Esophagus muscularis mucosa (tissue), 4 donors: ENCODE measurements at regions not wholly inside any gene's neighbourhood (a gene's known extent, or its start where the extent isn't known, plus 50 kb on each side); places are given as distances from the start of the nearest gene placed in this dataset.

Experiments
- DNase-seq: peaks from one replicate; pipeline ENCODE4 v3.0.0-alpha.2; 2017; ENCODE audit errors: extremely low spot score
- H3K27ac ChIP-seq, 4 donors: fragments of 200-600 bp; sonication (generic); replicated peaks in 1 of 4; 1 replicate in 3 of 4; 2 replicates in 1 of 4; pipeline ENCODE4 v1.5.1; 2016 to 2019; ENCODE audit warnings: mild to moderate bottlenecking in 1 of 4
- H3K27me3 ChIP-seq, 4 donors: fragments of 200-600 bp; sonication (generic); one replicate each; pipeline versions ENCODE4 v1.5.1 to v1.6.0; 2016 to 2019
- H3K36me3 ChIP-seq, 4 donors: fragments of 200-600 bp; sonication (generic); one replicate each; pipeline ENCODE4 v1.5.1; 2016 to 2019
- H3K4me1 ChIP-seq, 4 donors: fragments of 200-600 bp; sonication (generic); one replicate each; pipeline ENCODE4 v1.5.1; 2016 to 2019
- H3K4me3 ChIP-seq, 4 donors: fragments of 200-600 bp; sonication (generic); 1 replicate in 2 of 4; 2 replicates in 2 of 4; pipeline ENCODE4 v1.5.1; 2016 to 2019; ENCODE audit warnings: mild to moderate bottlenecking in 4 of 4, moderate library complexity in 1 of 4
- H3K9me3 ChIP-seq, 4 donors: fragments of 200-600 bp; sonication (generic); 1 replicate in 3 of 4; 2 replicates in 1 of 4; pipeline ENCODE4 v1.5.1; 2016 to 2019
- CTCF ChIP-seq, 3 experiments: fragments of 200-600 bp in 2 of 3; fragments of 450-650 bp in 1 of 3; sonication (generic) in 2 of 3; IDR thresholded peaks; one replicate each; pipeline ENCODE4 v1.5.1; 2017 to 2019; ENCODE audit warnings: antibody characterized with exemption in 3 of 3, mild to moderate bottlenecking in 2 of 3, moderate library complexity in 1 of 3
- EP300 ChIP-seq: sonication (generic); formaldehyde crosslinking; IDR thresholded peaks from one replicate; pipeline ENCODE4 v1.6.1; 2017; ENCODE audit warnings: antibody characterized with exemption
- POLR2A ChIP-seq: fragments of 450-650 bp; IDR thresholded peaks from one replicate; pipeline ENCODE4 v1.6.1; 2017; ENCODE audit warnings: antibody characterized with exemption, moderate library complexity, mild to moderate bottlenecking, low read depth
- POLR2AphosphoS5 ChIP-seq, 2 donors: sonication (generic); formaldehyde crosslinking; IDR thresholded peaks; one replicate each; pipeline ENCODE4 v1.6.1; 2017; ENCODE audit warnings: antibody characterized with exemption in 2 of 2
- WGBS: methylation state at CpG from one replicate; pipeline ENCODE4 v1.1.5; 2018; 5-methylcytosine and 5-hydroxymethylcytosine counted together
- intact Hi-C: fragments of 100-400 bp; cut with DNase I; formaldehyde crosslinking; loops from one replicate; pipeline ENCODE4 v1.15.1; 2023

- WGBS, result 100% methylated on average over 4 of the region's 4 CpGs
- TF ChIP-seq EP300, result no peak
- no peak for TF ChIP-seq CTCF (IDR thresholded peaks at IDR 0.05)
- TF ChIP-seq POLR2A, result no peak
- TF ChIP-seq POLR2AphosphoS5 (IDR thresholded peaks at IDR 0.05), result no peak
- no peak overlapping the region for H3K27ac ChIP-seq
- DNase-seq, result no peak
- no peak overlapping the region for H3K4me3 ChIP-seq
- H3K27me3 ChIP-seq, result peaks cover 0 to 3% (median 0%) of the 10 kb centered on the region in 4 donors
- H3K9me3 ChIP-seq, result no peaks in the 10 kb centered on the region
- no peaks in the 10 kb centered on the region for H3K4me1 ChIP-seq
- no peaks in the 10 kb centered on the region for H3K36me3 ChIP-seq
- intact Hi-C loops, result no loop called here
Measured at GRCh38 chr6:44535967-44536366, 148.5 kb downstream of the CDC5L start.

- intact Hi-C loops, result no loop called here
- no peaks in the 10 kb centered on the region for H3K36me3 ChIP-seq
Measured at GRCh38 chr6:44537306-44538049, 150.0 kb downstream of the CDC5L start.

GRCh38 chr6:44538131-44538806, 150.8 kb downstream of the CDC5L start:
- peak; percentile 83 for DNase-seq
- intact Hi-C loops, result no loop called here
- 70% methylated on average over 7 of the region's 7 CpGs for WGBS
- Histone ChIP-seq H3K27me3 (no peaks in the 10 kb centered on the region), H3K4me3 (no peak overlapping the region), H3K27ac (no peak overlapping the region), H3K36me3 (no peaks in the 10 kb centered on the region), H3K9me3 (no peaks in the 10 kb centered on the region), H3K4me1 (no peaks in the 10 kb centered on the region)
- TF ChIP-seq POLR2AphosphoS5 (IDR thresholded peaks at IDR 0.05), result no peak
- no peak for TF ChIP-seq CTCF (IDR thresholded peaks at IDR 0.05)
- TF ChIP-seq EP300, result no peak
- TF ChIP-seq POLR2A, result no peak

More at GRCh38 chr6:44537306-44538049, 150.0 kb downstream of the CDC5L start:
- DNase-seq, result peak; percentile 78
- no peaks in the 10 kb centered on the region for H3K4me1 ChIP-seq
- WGBS, result 84% methylated on average over 10 of the region's 10 CpGs
- TF ChIP-seq CTCF (IDR thresholded peaks at IDR 0.05) (no peak), POLR2AphosphoS5 (IDR thresholded peaks at IDR 0.05) (no peak), EP300 (no peak), POLR2A (no peak)
- H3K27me3 ChIP-seq, result no peaks in the 10 kb centered on the region
- no peak overlapping the region for H3K4me3 ChIP-seq
- H3K9me3 ChIP-seq, result no peaks in the 10 kb centered on the region
- H3K27ac ChIP-seq, result no peak overlapping the region

- no peaks in the 10 kb centered on the region for H3K27me3 ChIP-seq
- intact Hi-C loops, result no loop called here
- no peak overlapping the region for H3K27ac ChIP-seq
- no peaks in the 10 kb centered on the region for H3K9me3 ChIP-seq
- 73% methylated on average over 2 of the region's 2 CpGs for WGBS
- no peak overlapping the region for H3K4me3 ChIP-seq
- no peaks in the 10 kb centered on the region for H3K36me3 ChIP-seq
- no peaks in the 10 kb centered on the region for H3K4me1 ChIP-seq
- peak; percentile 89 for DNase-seq
- TF ChIP-seq POLR2A, result no peak
Measured at GRCh38 chr6:44538807-44539201, 151.3 kb downstream of the CDC5L start.

GRCh38 chr6:44539701-44540355, 152.3 kb downstream of the CDC5L start:
- Histone ChIP-seq H3K27me3 (no peaks in the 10 kb centered on the region), H3K4me3 (no peak overlapping the region), H3K27ac (no peak overlapping the region), H3K4me1 (no peaks in the 10 kb centered on the region), H3K9me3 (no peaks in the 10 kb centered on the region), H3K36me3 (no peaks in the 10 kb centered on the region)
- intact Hi-C loops, result no loop called here
- no peak for DNase-seq
- WGBS, result 93% methylated on average over 3 of the region's 3 CpGs
- TF ChIP-seq EP300 (no peak), POLR2AphosphoS5 (IDR thresholded peaks at IDR 0.05) (no peak), POLR2A (no peak), CTCF (IDR thresholded peaks at IDR 0.05) (no peak)
